A204.1 (cell line): ENCODE measurements at regions not wholly inside any gene's neighbourhood (a gene's known extent, or its start where the extent isn't known, plus 50 kb on each side); places are given as distances from the start of the nearest gene placed in this dataset.
A peak's percentile ranks its signal among the peaks of the same experiment; 100 is the strongest.
"Not testable (repeated sequence)": the region's sequence is repeated elsewhere in the genome, so short reads cannot be mapped to it uniquely, and the experiment has no call there.

ENCODE experiments used
- FAIRE-seq: peaks from 2 replicates; lab custom pipeline; 2012; peaks lifted over from hg19 to GRCh38; lab: Jason Lieb, UNC

- FAIRE-seq: no peak
Observed at GRCh38 chr10:83518779-83519178, 620.5 kb upstream of the GHITM start.

DNA sequence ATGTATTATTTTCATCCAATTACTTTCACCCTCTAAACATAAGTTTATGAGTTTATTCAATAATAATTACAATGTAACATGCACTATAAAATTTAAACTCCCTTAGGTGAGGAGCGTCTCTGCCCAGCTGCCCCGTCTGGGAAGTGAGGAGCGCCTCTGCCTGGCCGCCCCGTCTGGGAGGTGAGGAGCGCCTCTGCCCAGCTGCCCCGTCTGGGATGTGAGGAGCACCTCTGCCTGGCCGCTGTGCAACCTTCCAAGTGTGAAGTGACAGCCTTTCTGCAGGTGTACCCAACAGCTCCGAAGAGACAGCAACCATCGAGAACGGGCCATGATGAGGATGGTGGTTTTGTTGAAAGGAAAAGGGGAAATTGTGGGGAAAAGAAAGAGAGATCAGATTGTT lies 618.9 kb upstream of the GHITM start:
- not testable (repeated sequence) for FAIRE-seq

DNA sequence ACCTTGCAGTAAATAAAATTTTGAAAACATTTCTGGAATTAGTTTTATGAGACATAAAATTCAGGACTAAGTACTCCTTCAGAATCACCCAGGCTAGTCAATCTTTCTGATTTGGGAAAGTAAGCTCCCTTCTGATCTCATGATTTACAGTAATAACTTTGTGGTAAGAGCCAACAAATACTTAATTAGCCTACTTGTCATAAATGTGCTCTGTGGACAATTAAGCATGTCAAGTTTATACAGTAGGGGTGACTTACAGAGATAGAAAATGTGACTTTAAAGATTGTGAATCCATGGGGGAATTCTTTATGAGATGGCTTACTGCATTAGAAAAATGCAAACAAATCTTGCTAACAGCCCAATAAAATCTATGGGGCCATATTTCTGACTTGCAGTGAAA lies 616.9 kb upstream of the GHITM start:
- no peak for FAIRE-seq

GRCh38 chr10:83522881-83523386 lies 616.4 kb upstream of the GHITM start:
- no peak for FAIRE-seq

GRCh38 chr10:83527934-83528333 lies 611.4 kb upstream of the GHITM start:
- peak; percentile 30 for FAIRE-seq

GRCh38 chr10:83533290-83533689 lies 606.0 kb upstream of the GHITM start:
- no peak for FAIRE-seq

- no peak for FAIRE-seq
Observed at GRCh38 chr10:83536426-83536825, 602.9 kb upstream of the GHITM start.

- FAIRE-seq: no peak
Observed at GRCh38 chr10:83538047-83538446, 601.3 kb upstream of the GHITM start.

GRCh38 chr10:83539528-83540308 lies 599.6 kb upstream of the GHITM start:
- FAIRE-seq: no peak

DNA sequence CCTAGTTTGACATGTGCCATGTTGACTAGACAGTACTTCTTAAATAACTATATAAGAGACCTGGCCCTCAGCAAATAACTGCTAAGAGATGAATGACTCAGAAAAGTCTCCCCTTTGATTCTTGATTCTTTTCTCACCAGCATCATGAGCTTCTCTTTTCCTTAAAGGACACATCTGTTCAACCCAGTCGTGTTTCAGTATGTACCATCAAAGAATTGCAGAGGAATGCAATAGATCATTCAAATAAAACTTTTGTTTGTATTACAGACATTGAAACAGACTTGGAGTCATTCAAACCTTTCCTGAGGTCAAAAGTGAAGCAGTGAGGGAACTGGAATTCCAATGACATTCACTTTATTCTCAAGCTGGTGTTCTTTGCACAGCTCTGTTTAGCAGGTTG lies 598.3 kb upstream of the GHITM start:
- no peak for FAIRE-seq

- no peak for FAIRE-seq
Observed at GRCh38 chr10:83542774-83543411, 596.4 kb upstream of the GHITM start.

DNA sequence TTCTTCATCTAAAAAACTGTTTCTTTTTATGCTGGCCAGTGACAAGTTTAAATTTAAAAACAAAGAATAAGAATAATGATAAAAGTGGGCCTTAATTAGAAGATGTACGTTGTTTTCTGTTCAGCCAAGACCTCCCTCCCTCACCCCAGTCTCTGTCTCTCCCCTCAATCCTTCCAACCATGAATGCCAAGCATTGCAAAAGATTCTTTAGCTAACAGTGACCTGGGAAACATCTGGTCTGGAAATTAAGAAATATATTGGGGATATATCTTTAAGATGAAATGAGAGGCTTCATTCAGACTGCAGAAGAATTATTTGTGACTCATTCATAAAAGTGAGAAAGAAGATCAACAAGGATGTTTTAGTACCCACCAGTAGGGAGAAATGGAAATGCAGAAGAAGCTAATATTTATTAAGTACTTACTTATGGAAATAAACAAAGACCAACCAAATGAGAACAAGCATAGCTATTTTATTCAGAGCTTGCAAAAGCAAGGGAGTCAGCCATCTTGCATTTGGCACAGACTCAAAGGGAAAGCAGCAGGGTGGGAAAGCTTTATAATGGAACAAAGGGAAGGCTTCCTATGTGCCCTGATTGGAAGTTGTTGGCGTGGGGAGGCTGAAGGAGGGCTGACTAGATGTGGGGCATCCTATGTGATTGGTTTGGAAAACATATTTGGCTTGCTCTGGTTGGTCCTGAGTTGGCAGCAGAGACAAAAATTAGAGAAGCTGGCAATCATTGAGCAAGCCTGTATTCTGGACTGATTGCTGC lies 595.4 kb upstream of the GHITM start:
- no peak for FAIRE-seq

DNA sequence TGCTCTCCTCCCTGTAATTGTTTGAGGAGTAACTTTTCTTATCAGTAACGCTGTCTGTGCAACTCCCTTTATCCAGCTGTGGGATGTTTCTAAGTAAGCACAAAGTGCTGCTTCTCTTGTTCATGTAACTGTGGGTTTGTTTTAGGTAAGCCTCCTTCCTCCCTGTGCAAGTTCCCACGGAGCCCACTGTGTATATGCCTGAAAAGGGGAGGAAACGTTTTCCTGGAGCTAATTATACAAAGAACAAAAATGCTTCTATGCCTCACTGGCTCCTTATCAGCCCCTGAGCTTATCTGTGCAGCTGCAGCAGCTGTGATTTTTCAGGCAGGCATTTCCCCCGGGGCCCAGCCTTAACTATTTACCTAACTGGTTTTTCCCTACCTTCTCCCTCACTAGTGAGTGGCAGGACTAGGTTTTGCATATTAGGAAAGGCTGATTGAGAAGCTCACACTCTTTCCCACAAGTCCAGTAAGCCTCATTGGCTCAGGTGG lies 593.4 kb upstream of the GHITM start:
- no peak for FAIRE-seq

GRCh38 chr10:83551190-83551589 lies 588.1 kb upstream of the GHITM start:
- not testable (repeated sequence) for FAIRE-seq

DNA sequence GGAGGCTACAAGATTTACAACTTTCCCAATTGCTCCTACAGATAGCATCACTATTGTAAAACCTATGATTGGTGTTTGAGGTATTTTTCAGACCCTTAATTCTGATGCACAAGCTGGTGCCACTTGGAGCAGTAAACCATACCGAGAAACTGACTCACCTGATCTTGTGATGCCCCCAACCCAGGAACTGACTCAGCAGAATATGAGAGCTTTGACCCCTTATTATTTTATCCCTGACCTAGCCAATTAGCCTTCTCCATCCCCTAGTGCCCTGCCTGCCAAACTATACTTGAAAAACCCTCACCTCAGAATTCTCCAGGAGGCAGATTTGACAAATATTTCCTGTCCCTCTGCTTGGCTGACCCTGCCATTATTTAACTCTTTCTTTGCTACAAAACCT lies 585.9 kb upstream of the GHITM start:
- no peak for FAIRE-seq

- no peak for FAIRE-seq
Observed at GRCh38 chr10:83555264-83555663, 584.0 kb upstream of the GHITM start.

DNA sequence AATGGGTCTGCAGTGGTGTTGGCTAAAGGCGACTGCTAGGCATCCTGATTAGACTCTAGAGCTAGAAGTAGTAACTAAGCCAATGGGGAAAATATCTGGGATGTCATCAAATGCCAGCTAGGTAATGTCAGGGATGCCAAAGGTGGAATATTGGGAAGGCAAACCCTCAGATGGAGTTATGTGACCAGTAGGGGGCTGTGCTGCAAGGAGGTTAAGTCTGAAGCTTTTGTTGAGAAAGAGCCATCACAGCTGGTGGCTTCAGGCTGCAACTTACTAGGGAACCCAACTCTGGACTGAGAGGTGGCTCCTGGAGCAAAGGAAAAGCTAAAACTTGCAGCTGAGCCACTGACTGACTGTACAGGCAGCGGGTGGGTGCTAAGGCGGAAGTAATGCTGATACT lies 576.9 kb upstream of the GHITM start:
- no peak for FAIRE-seq

DNA sequence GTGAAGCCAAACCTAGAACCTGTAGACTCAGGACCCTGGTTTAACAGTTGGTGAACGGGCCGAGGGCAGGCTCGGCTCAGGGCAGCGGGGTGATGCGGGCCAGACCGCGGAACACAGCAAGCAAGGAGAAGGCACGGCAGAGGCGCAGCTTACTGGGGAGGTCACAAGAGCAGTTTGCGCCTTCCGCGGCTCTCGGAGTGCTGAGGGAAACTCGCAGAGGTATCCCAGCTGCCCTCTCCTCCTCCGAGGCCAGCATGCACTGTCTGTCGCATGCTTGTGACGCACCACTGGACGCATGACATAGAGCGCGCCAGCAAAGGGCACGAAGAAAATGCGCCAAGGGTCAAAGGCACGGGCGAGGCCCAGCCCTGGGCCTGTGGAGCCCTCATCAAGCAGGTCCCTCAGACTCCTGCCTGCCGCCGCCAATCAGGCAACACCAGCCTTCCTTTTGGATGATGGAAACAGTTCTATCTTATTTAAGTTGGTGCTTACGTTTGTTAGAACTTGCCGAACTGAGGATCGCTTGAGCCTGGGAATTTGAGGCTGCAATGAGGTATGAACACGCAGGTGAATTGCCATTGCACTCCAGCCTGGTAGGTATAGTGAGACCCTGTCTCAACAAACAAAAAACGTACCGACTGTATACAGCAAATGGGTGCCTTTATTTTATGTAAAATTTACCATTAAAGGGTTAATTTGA lies 574.3 kb upstream of the GHITM start:
- no peak for FAIRE-seq

DNA sequence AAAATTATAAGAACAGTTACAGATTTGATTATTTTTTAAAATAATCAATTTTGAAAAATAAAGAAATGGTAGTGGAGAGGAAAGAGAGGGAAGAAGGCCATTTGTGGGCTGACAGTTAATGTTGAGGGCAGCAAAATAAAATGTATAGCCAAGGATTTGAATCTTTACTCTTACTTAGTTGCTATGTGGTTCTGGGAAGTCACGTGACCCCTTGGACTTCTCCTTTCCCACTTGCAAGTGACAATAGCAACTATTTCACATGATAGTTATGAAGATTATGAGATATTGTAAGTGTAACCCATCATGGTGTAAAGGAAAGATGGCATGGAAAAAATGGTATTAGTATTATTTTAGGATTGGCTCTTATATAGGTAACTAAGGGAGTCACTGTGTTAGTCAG lies 567.3 kb upstream of the GHITM start:
- FAIRE-seq: no peak

DNA sequence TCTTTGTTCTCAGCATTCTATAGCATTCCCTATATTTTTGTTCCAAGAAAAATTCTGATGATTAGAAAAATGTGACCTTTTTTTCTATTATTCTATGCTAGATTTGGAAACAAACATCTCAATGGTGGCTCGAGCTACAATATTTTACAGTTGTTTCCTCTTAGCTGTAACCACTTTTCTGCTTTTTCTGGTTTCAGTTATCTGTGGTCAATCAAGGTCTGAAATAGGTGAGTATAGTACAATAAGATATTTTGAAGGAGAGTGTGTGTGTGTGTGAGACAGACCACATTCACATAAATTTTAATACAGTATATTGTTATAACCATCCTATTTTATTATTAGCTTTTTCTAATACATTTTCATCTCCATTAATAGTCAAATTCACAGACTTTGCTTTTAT lies 564.5 kb upstream of the GHITM start:
- FAIRE-seq: no peak

GRCh38 chr10:83577421-83577820 lies 561.9 kb upstream of the GHITM start:
- no peak for FAIRE-seq

DNA sequence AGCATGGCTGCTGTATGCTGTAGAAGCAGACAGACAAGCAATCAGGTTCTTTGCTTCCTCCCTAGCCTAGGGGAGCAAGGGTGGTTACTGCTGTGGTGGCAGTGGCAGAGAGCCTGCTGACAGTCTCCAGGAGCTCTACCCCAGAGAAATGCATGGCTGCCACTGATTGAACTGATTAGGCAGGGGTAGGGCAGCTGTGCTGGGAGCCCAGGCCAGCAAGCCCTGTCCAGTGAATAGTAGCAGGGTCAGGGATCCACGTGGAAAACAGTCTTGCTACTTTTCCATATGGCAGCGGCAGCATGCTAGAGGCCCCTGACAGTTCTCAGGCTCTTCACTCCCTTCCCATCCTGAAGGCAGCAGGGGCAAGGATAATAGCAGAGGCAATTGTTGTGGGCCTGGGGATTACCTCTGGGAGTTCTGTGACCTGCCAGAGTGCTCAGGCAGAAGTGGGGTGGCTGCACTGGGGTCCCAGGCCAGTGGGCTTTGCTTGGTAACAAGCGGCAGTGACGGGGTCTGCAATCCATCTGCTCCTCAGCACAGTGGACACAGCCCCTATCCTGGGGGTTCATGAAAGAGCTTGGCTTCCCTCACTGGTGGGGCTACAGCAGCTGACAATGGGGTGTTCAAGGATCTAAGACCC lies 558.8 kb upstream of the GHITM start:
- FAIRE-seq: no peak
